Stomach (tissue), 8 donors: ENCODE measurements at regions not wholly inside any gene's neighbourhood (a gene's known extent, or its start where the extent isn't known, plus 50 kb on each side); places are given as distances from the start of the nearest gene placed in this dataset.
A peak's percentile ranks its signal among the peaks of the same experiment; 100 is the strongest.

ENCODE experiments used
- DNase-seq, 2 donors: peaks; one replicate each; pipeline versions ENCODE4 v3.0.0 to v3.0.0-alpha.2; 2013 to 2019
- H3K27ac ChIP-seq, 5 donors: fragments of 200-600 bp in 4 of 5; sonication (generic) in 4 of 5; one replicate each; pipeline ENCODE4 v1.5.1; 2013 to 2019; ENCODE audit warnings: mild to moderate bottlenecking in 1 of 5, moderate library complexity in 1 of 5
- H3K27me3 ChIP-seq, 3 donors: fragments of 200-600 bp; sonication (generic); one replicate each; pipeline ENCODE4 v1.5.1; 2017 to 2019; ENCODE audit warnings: mixed run types in 1 of 3
- H3K36me3 ChIP-seq, 4 donors: fragments of 200-600 bp; sonication (generic); 1 replicate in 3 of 4; 2 replicates in 1 of 4; pipeline ENCODE4 v1.5.1; 2016 to 2019
- H3K4me1 ChIP-seq, 4 donors: fragments of 200-600 bp; sonication (generic); one replicate each; pipeline ENCODE4 v1.5.1; 2016 to 2019
- H3K4me3 ChIP-seq, 4 donors: fragments of 200-600 bp; sonication (generic) in 3 of 4; one replicate each; pipeline ENCODE4 v1.5.1; 2016 to 2019; ENCODE audit warnings: mild to moderate bottlenecking in 1 of 4
- H3K9me3 ChIP-seq, 4 donors: fragments of 200-600 bp; sonication (generic); one replicate each; pipeline ENCODE4 v1.5.1; 2016 to 2019
- CTCF ChIP-seq, 7 experiments: fragments of 450-650 bp in 4 of 7; fragments of 200-600 bp in 3 of 7; sonication (generic) in 3 of 7; IDR thresholded peaks; one replicate each; pipeline ENCODE4 v1.5.1; 2016 to 2019; ENCODE audit warnings: antibody characterized with exemption in 7 of 7, control low read depth in 2 of 7, mild to moderate bottlenecking in 1 of 7
- EP300 ChIP-seq: sonication (generic); formaldehyde crosslinking; IDR thresholded peaks from one replicate; pipeline ENCODE4 v1.6.1; 2017; ENCODE audit warnings: antibody characterized with exemption
- POLR2A ChIP-seq, 4 donors: fragments of 450-650 bp; IDR thresholded peaks; one replicate each; pipeline ENCODE4 v1.6.1; 2016; ENCODE audit warnings: antibody characterized with exemption in 4 of 4, control low read depth in 2 of 4, mild to moderate bottlenecking in 1 of 4, moderate library complexity in 1 of 4
- POLR2AphosphoS5 ChIP-seq, 3 donors: sonication (generic); formaldehyde crosslinking; IDR thresholded peaks; one replicate each; pipeline ENCODE4 v1.6.1; 2016; ENCODE audit warnings: antibody characterized with exemption in 3 of 3
- WGBS, 5 donors: extraction: QIAGEN DNeasy Blood & Tissue Kit in 3 of 5; methylation state at CpG; one replicate each; pipeline versions ENCODE4 v1.1.5 to v1.1.7; 2013 to 2018; 5-methylcytosine and 5-hydroxymethylcytosine counted together
- intact Hi-C: fragments of 100-400 bp; cut with DNase I; formaldehyde crosslinking; loops from one replicate; pipeline ENCODE4 v1.15.1; 2023; ENCODE audit warnings: low total_unique reads
- donor health status: healthy with polysubstance abuse.
- donor health status: Bipolar disorder and iron deficiency.
- donor health status: healthy.

GRCh38 chr4:138451276-138451663, 209.1 kb upstream of the SLC7A11 start:
- H3K4me3 ChIP-seq: no peak overlapping the region
- no peak overlapping the region for H3K27ac ChIP-seq
- no peaks in the 10 kb centered on the region for H3K9me3 ChIP-seq
- no peaks in the 10 kb centered on the region for H3K4me1 ChIP-seq
- intact Hi-C loops: no loop called here
- 54 to 83% (median 68%) methylated on average over 1 of the region's 1 CpG for WGBS, 5 donors
- TF ChIP-seq CTCF (IDR thresholded peaks at IDR 0.05): no peak
- TF ChIP-seq POLR2AphosphoS5 (IDR thresholded peaks at IDR 0.05): no peak
- TF ChIP-seq EP300: no peak
- TF ChIP-seq POLR2A (IDR thresholded peaks at IDR 0.05): no peak
- H3K27me3 ChIP-seq: no peaks in the 10 kb centered on the region
- no peak for DNase-seq
- no peaks in the 10 kb centered on the region for H3K36me3 ChIP-seq

GRCh38 chr4:138450546-138451275, 208.6 kb upstream of the SLC7A11 start:
- H3K36me3 ChIP-seq: no peaks in the 10 kb centered on the region
- no peak overlapping the region for H3K4me3 ChIP-seq
- intact Hi-C loops: no loop called here
- no peaks in the 10 kb centered on the region for H3K4me1 ChIP-seq
- peak in 1 of 2 donors; percentile 6 for DNase-seq
- TF ChIP-seq POLR2A (IDR thresholded peaks at IDR 0.05): no peak
- no peak for TF ChIP-seq CTCF (IDR thresholded peaks at IDR 0.05)
- H3K27me3 ChIP-seq: no peaks in the 10 kb centered on the region
- WGBS, 5 donors: 53 to 69% (median 55%) methylated on average over 3 of the region's 3 CpGs
- no peaks in the 10 kb centered on the region for H3K9me3 ChIP-seq
- H3K27ac ChIP-seq: no peak overlapping the region

- Histone ChIP-seq H3K27me3 (no peaks in the 10 kb centered on the region), H3K27ac (no peak overlapping the region), H3K9me3 (no peaks in the 10 kb centered on the region), H3K4me1 (no peaks in the 10 kb centered on the region), H3K36me3 (no peaks in the 10 kb centered on the region), H3K4me3 (no peak overlapping the region)
- intact Hi-C loops: no loop called here
- TF ChIP-seq POLR2A (IDR thresholded peaks at IDR 0.05) (no peak), POLR2AphosphoS5 (IDR thresholded peaks at IDR 0.05) (no peak), EP300 (no peak), CTCF (IDR thresholded peaks at IDR 0.05) (no peak)
- no peak for DNase-seq
- 51 to 68% (median 55%) methylated on average over 3 of the region's 3 CpGs for WGBS, 5 donors
Observed at GRCh38 chr4:138449938-138450337, 207.8 kb upstream of the SLC7A11 start.

- no peak for DNase-seq
- WGBS, 5 donors: 59 to 78% (median 64%) methylated on average over 1 of the region's 1 CpG
- Histone ChIP-seq H3K9me3 (peaks cover 0 to 5% (median 0%) of the 10 kb centered on the region in 4 donors), H3K27me3 (no peaks in the 10 kb centered on the region), H3K36me3 (no peaks in the 10 kb centered on the region), H3K27ac (no peak overlapping the region), H3K4me1 (no peaks in the 10 kb centered on the region), H3K4me3 (no peak overlapping the region)
- no peak for TF ChIP-seq POLR2A (IDR thresholded peaks at IDR 0.05)
- TF ChIP-seq EP300: no peak
- TF ChIP-seq CTCF (IDR thresholded peaks at IDR 0.05): no peak
- TF ChIP-seq POLR2AphosphoS5 (IDR thresholded peaks at IDR 0.05): no peak
- intact Hi-C loops: no loop called here
Observed at GRCh38 chr4:138448169-138448568, 206.0 kb upstream of the SLC7A11 start.
